IMR-90 (cell line): ENCODE measurements at regions not wholly inside any gene's neighbourhood (a gene's known extent, or its start where the extent isn't known, plus 50 kb on each side); places are given as distances from the start of the nearest gene placed in this dataset.

ENCODE experiments used
- ATAC-seq: fragments of 200-7000 bp; cut with Tn5 transposase; 2 replicates; pipeline ENCODE4 v1.9.1; 2020; ENCODE audit warnings: low read depth, mild to moderate bottlenecking, moderate library complexity
- BruUV-seq: library from RNA; stranded (reverse); fragments of 400-500 nt; replicated peaks from 2 replicates; lab custom pipeline; 2021; lab: Mats Ljungman, UMichigan
- CTCF ChIA-PET: fragments of 300-600 bp; formaldehyde crosslinking; extraction: SDS; loops from one replicate; lab custom pipeline; 2021; ENCODE audit warnings: antibody characterized with exemption; lab: Yijun Ruan, JAX
- POLR2A ChIA-PET: fragments of 300-600 bp; sonication (Branson Sonifier 250); formaldehyde crosslinking; loops from one replicate; lab custom pipeline; 2022; ENCODE audit warnings: antibody characterized with exemption; ENCODE audit not compliant: unreplicated experiment; lab: Charles Lee
- DNase-seq: peaks from one replicate; pipeline ENCODE4 v3.0.0; 2013
- H2AFZ ChIP-seq: replicated peaks from 2 replicates; pipeline ENCODE3; 2013; ENCODE audit warnings: low read length, mild to moderate bottlenecking; ENCODE audit not compliant: poor library complexity
- H2AK5ac ChIP-seq: 2 replicates; pipeline ENCODE4 v1.6.1; 2013; ENCODE audit warnings: low read depth, low read length, inconsistent platforms
- H2AK9ac ChIP-seq: replicated peaks from 2 replicates; pipeline ENCODE3; 2013; ENCODE audit warnings: mild to moderate bottlenecking, low read depth, low read length, moderate library complexity; ENCODE audit not compliant: poor library complexity
- H2BK120ac ChIP-seq: 2 replicates; pipeline ENCODE4 v1.6.1; 2013; ENCODE audit warnings: low read depth, low read length, inconsistent platforms
- H2BK15ac ChIP-seq: 3 replicates; pipeline ENCODE4 v1.6.1; 2013; ENCODE audit warnings: low read depth, low read length, inconsistent platforms
- H2BK20ac ChIP-seq: 2 replicates; pipeline ENCODE4 v1.6.1; 2013; ENCODE audit warnings: low read depth, mild to moderate bottlenecking, inconsistent platforms, low read length, moderate library complexity
- H2BK5ac ChIP-seq: 2 replicates; pipeline ENCODE4 v1.6.1; 2013; ENCODE audit warnings: mild to moderate bottlenecking, low read depth, low read length, inconsistent platforms; ENCODE audit not compliant: poor library complexity, severe bottlenecking
- H3K14ac ChIP-seq: replicated peaks from 2 replicates; pipeline ENCODE4 v1.6.1; 2013; ENCODE audit warnings: low read depth, low read length, inconsistent platforms
- H3K18ac ChIP-seq: 2 replicates; pipeline ENCODE4 v1.6.1; 2013; ENCODE audit warnings: low read depth, low read length, control low read depth
- H3K23ac ChIP-seq: 2 replicates; pipeline ENCODE4 v1.6.1; 2013; ENCODE audit warnings: low read depth, low read length, inconsistent platforms
- H3K27ac ChIP-seq: 2 replicates; pipeline ENCODE4 v1.5.1; 2013; ENCODE audit warnings: mild to moderate bottlenecking, control low read depth, low read length; ENCODE audit not compliant: insufficient read depth
- H3K27me3 ChIP-seq: 2 replicates; pipeline ENCODE4 v1.6.1; 2013; ENCODE audit warnings: low read length; ENCODE audit not compliant: control insufficient read depth, insufficient read depth
- H3K36me3 ChIP-seq: 2 replicates; pipeline ENCODE4 v1.6.1; 2013; ENCODE audit warnings: low read length, mixed read lengths; ENCODE audit not compliant: control insufficient read depth, insufficient read depth
- H3K4ac ChIP-seq: 2 replicates; pipeline ENCODE4 v1.6.1; 2013; ENCODE audit warnings: low read depth, low read length, inconsistent platforms
- H3K4me1 ChIP-seq: 2 replicates; pipeline ENCODE4 v1.6.1; 2013; ENCODE audit warnings: low read length, mixed read lengths; ENCODE audit not compliant: control insufficient read depth, insufficient read depth
- H3K4me2 ChIP-seq: 2 replicates; pipeline ENCODE4 v1.6.1; 2013; ENCODE audit warnings: low read depth, mild to moderate bottlenecking, control low read depth, low read length, moderate library complexity
- H3K4me3 ChIP-seq: 2 replicates; pipeline ENCODE4 v1.5.1; 2013; ENCODE audit warnings: low read depth, mild to moderate bottlenecking, control low read depth, low read length, moderate library complexity; ENCODE audit not compliant: insufficient read depth
- H3K56ac ChIP-seq: 2 replicates; pipeline ENCODE4 v1.6.1; 2013; ENCODE audit warnings: low read length, inconsistent platforms; ENCODE audit not compliant: insufficient read depth; ENCODE audit errors: extremely low read depth
- H3K79me1 ChIP-seq, 2 experiments: 2 replicates each; pipeline ENCODE4 v1.6.1; 2013; ENCODE audit warnings: low read length in 2 of 2, inconsistent platforms in 1 of 2, low read depth in 1 of 2
- H3K9ac ChIP-seq: 2 replicates; pipeline ENCODE4 v1.6.1; 2013; ENCODE audit warnings: low read depth, low read length, control low read depth
- H3K9me1 ChIP-seq: 2 replicates; pipeline ENCODE4 v1.6.1; 2013; ENCODE audit warnings: low read length, inconsistent platforms; ENCODE audit not compliant: insufficient read depth
- H3K9me3 ChIP-seq: 2 replicates; pipeline ENCODE4 v1.6.1; 2013; ENCODE audit warnings: low read length; ENCODE audit not compliant: control insufficient read depth, insufficient read depth
- H4K20me1 ChIP-seq: 2 replicates; pipeline ENCODE4 v1.6.1; 2013; ENCODE audit warnings: low read length, inconsistent platforms; ENCODE audit not compliant: insufficient read depth
- H4K5ac ChIP-seq: 2 replicates; pipeline ENCODE4 v1.6.1; 2013; ENCODE audit warnings: mild to moderate bottlenecking, low read depth, low read length, control low read depth
- H4K8ac ChIP-seq, 2 experiments: 2 replicates each; pipeline ENCODE4 v1.6.1; 2013; ENCODE audit warnings: low read depth in 2 of 2, low read length in 2 of 2, control low read depth in 1 of 2, inconsistent platforms in 1 of 2
- H4K91ac ChIP-seq: 2 replicates; pipeline ENCODE4 v1.6.1; 2013; ENCODE audit warnings: low read depth, low read length, inconsistent platforms; ENCODE audit not compliant: insufficient read depth
- CEBPB ChIP-seq: IDR thresholded peaks from 2 replicates; pipeline ENCODE4 v1.6.1; 2012; ENCODE audit warnings: low read depth, low read length, improper control_type of control experiment
- CHD1 ChIP-seq: IDR thresholded peaks from 2 replicates; pipeline ENCODE4 v1.6.1; 2012; ENCODE audit warnings: low read depth, low read length, improper control_type of control experiment
- FOS ChIP-seq: fragments of 150-350 bp; IDR thresholded peaks from 2 replicates; pipeline ENCODE4 v1.6.1; 2016; ENCODE audit warnings: low read depth, low read length
- MAFK ChIP-seq: IDR thresholded peaks from 2 replicates; pipeline ENCODE4 v1.6.1; 2012; ENCODE audit warnings: low read depth, low read length, improper control_type of control experiment
- MAZ ChIP-seq: IDR thresholded peaks from 2 replicates; pipeline ENCODE4 v1.6.1; 2012; ENCODE audit warnings: low read depth, mild to moderate bottlenecking, low read length, improper control_type of control experiment, moderate library complexity, borderline replicate concordance
- POLR2A ChIP-seq: IDR thresholded peaks from 2 replicates; pipeline ENCODE4 v1.6.1; 2012; ENCODE audit warnings: mild to moderate bottlenecking, low read depth, low read length
- RAD21 ChIP-seq: IDR thresholded peaks from 2 replicates; pipeline ENCODE4 v1.6.1; 2012; ENCODE audit warnings: low read length, improper control_type of control experiment
- RFX5 ChIP-seq: IDR thresholded peaks from 2 replicates; pipeline ENCODE4 v1.8.0; 2012; ENCODE audit warnings: low read depth, mild to moderate bottlenecking, low read length, moderate library complexity
- SMC3 ChIP-seq: fragments of 150-350 bp; IDR thresholded peaks from 2 replicates; pipeline ENCODE4 v1.6.1; 2016; ENCODE audit warnings: low read depth, mild to moderate bottlenecking, antibody characterized with exemption, low read length, moderate library complexity
- USF2 ChIP-seq: fragments of 150-350 bp; IDR thresholded peaks from 2 replicates; pipeline ENCODE4 v1.6.1; 2017; ENCODE audit warnings: mild to moderate bottlenecking, antibody characterized with exemption, low read length, low read depth
- WGBS, 2 experiments: methylation state at CpG; one replicate each; pipeline versions ENCODE4 v1.1.5 to v1.1.7; 2013; ENCODE audit warnings: missing lambda C conversion rate in 2 of 2; ENCODE audit not compliant: insufficient read length in 1 of 2; ENCODE audit errors: extremely low coverage in 2 of 2; 5-methylcytosine and 5-hydroxymethylcytosine counted together
- dilution Hi-C: fragments of 300-500 bp; cut with HindIII; formaldehyde crosslinking; loops from one replicate; pipeline ENCODE4 v1.14.3; 2018; ENCODE audit warnings: low sequenced_read_pairs; ENCODE audit not compliant: unreplicated experiment
- in situ Hi-C: fragments of 300-500 bp; cut with MboI; formaldehyde crosslinking; loops from 3 replicates; pipeline ENCODE4 v1.14.3; 2019; ENCODE audit warnings: low sequenced_read_pairs, inconsistent platforms, mixed read lengths
- intact Hi-C: fragments of 100-400 bp; cut with micrococcal nuclease; formaldehyde crosslinking; loops from 2 replicates; pipeline ENCODE4 v1.10.0; 2022

- DNase-seq (no peak), ATAC-seq (no peak)
- no peak overlapping the region for H4K91ac ChIP-seq
- H2AK9ac ChIP-seq: no peak overlapping the region
- no peak overlapping the region for H2AK5ac ChIP-seq
- CTCF ChIA-PET: no interaction called here
- H3K4me1 ChIP-seq: no peaks in the 10 kb centered on the region
- H2AFZ ChIP-seq: no peak overlapping the region
- H4K20me1 ChIP-seq: no peaks in the 10 kb centered on the region
- H3K4ac ChIP-seq: no peak overlapping the region
- TF ChIP-seq USF2 (no peak), RAD21 (no peak), MAFK (no peak), RFX5 (no peak), FOS (no peak), CEBPB (no peak), CHD1 (no peak), MAZ (no peak), SMC3 (no peak), POLR2A (no peak)
- BruUV-seq: no TSS peak
- no peak overlapping the region for H2BK5ac ChIP-seq
- H2BK120ac ChIP-seq: no peak overlapping the region
- H3K79me1 ChIP-seq: no peaks in the 10 kb centered on the region
- no peak overlapping the region for H3K14ac ChIP-seq
- H2BK20ac ChIP-seq: no peak overlapping the region
- H3K18ac ChIP-seq: no peak overlapping the region
- H3K36me3 ChIP-seq: no peaks in the 10 kb centered on the region
- H3K9ac ChIP-seq: no peak overlapping the region
- H2BK15ac ChIP-seq: no peak overlapping the region
- WGBS, 2 experiments: no CpG with 5 or more reads among the region's 7 CpGs
- H4K8ac ChIP-seq: no peak overlapping the region
- no peak overlapping the region for H3K4me2 ChIP-seq
- no peak overlapping the region for H3K23ac ChIP-seq
- no peak overlapping the region for H4K5ac ChIP-seq
- H3K9me3 ChIP-seq: peaks cover 25% of the 10 kb centered on the region
- no peak overlapping the region for H3K4me3 ChIP-seq
- no peak overlapping the region for H3K56ac ChIP-seq
- in situ Hi-C loops (no loop called here), intact Hi-C loops (no loop called here), dilution Hi-C loops (no loop called here)
- no peaks in the 10 kb centered on the region for H3K9me1 ChIP-seq
- H3K27me3 ChIP-seq: no peaks in the 10 kb centered on the region
- no peak overlapping the region for H3K27ac ChIP-seq
- POLR2A ChIA-PET: no interaction called here
These were observed 435.4 kb downstream of the WDR72 start for GRCh38 chr15:53324061-53324460.
